Activated T-helper 2 cell treated with anti-CD3 and anti-CD28 coated beads, Interferon-gamma antibody, Interleukin-2, Interleukin-4, amounts not matched to agents 10 μg/mL and 5 μg/mL and 100 μg/mL, durations not matched to agents 14 hours and 24 hours and 36 hours (primary cell): ENCODE measurements at regions not wholly inside any gene's neighbourhood (a gene's known extent, or its start where the extent isn't known, plus 50 kb on each side); places are given as distances from the start of the nearest gene placed in this dataset.

Source experiments
- DNase-seq: peaks from one replicate; pipeline ENCODE4 v3.0.0; 2021; ENCODE audit warnings: low spot score
- H3K27ac Mint-ChIP-seq: one replicate; pipeline ENCODE4 v1.8.0; 2021; ENCODE audit warnings: mixed read lengths
- H3K27me3 Mint-ChIP-seq: one replicate; pipeline ENCODE4 v1.8.0; 2021; ENCODE audit warnings: low read depth, mixed read lengths
- H3K36me3 Mint-ChIP-seq: one replicate; pipeline ENCODE4 v1.8.0; 2021; ENCODE audit warnings: low read depth, mixed read lengths
- H3K4me1 Mint-ChIP-seq: one replicate; pipeline ENCODE4 v1.8.0; 2021; ENCODE audit warnings: low read depth, mixed read lengths
- H3K4me3 Mint-ChIP-seq: one replicate; pipeline ENCODE4 v1.8.0; 2021; ENCODE audit warnings: low read depth, mild to moderate bottlenecking, moderate library complexity, mixed read lengths
- H3K9me3 Mint-ChIP-seq: one replicate; pipeline ENCODE4 v1.8.0; 2021; ENCODE audit warnings: mixed read lengths
- intact Hi-C: fragments of 100-400 bp; cut with micrococcal nuclease; formaldehyde crosslinking; loops from one replicate; pipeline ENCODE4 v1.15.1; 2023

DNA sequence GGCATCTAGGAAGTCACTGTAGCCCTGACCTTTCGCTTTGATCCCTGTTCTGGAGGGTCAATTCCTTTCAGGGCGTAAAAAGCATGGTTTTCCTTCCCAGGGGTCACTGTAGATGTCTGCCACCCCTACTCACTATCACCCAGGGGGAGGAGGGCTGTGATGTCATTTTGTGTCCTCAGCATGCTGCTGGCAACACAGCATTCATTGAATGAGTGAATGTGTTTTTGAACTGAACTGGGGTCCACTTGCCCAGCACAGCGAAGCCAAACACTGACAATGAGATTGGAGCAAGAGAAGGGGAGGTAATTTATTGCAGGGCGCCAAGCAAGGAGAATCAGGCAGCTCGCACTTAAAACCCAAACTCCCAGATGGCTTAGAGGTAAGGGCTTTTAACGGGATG is 78.2 kb upstream of the PGBD5 start:
- no peaks in the 10 kb centered on the region for H3K4me1 Mint-ChIP-seq
- no peak for DNase-seq
- intact Hi-C loops = no loop called here
- no peaks in the 10 kb centered on the region for H3K36me3 Mint-ChIP-seq
- peaks cover 2% of the 10 kb centered on the region for H3K27me3 Mint-ChIP-seq
- no peak overlapping the region for H3K4me3 Mint-ChIP-seq
- no peaks in the 10 kb centered on the region for H3K9me3 Mint-ChIP-seq
- no peak overlapping the region for H3K27ac Mint-ChIP-seq

DNA sequence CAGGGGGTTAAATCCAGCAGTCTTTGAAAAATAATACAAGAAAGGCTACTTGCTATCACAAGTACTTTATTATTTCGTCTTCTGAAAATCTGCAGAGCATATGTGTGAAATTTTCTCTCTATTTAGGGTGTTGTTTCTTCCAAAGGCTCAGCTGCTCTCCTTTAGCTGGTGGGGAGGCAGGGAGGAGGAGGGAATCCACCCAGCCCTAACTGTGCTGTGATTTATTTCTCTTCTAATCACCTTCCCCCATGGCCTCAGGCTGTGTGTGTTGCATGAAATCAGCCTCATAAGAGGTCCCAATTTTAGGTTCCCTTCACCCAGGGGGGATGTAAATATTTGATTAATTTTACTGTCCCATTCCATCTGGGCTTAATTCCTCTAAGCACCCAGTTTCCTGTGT is 77.6 kb upstream of the PGBD5 start:
- H3K4me1 Mint-ChIP-seq = no peaks in the 10 kb centered on the region

DNA sequence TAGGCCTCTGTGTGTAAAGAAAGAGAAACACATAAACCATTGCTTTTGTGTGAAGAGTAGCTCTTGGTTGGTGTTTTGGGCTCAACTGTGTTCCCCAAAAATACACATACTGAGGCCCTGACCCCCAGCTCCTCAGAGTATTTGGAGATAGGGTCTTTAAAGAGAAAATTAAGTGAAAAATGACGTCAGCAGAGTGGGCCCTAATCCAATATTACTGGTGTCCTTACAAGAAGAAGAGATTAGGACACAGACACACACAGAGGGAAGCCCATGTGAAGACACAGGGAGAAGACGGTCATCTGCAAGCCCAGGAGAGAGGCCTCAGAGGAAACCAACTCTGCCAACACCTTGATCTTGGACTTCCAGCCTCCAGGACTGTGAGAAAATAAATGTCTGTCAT is 76.9 kb upstream of the PGBD5 start:
- H3K4me3 Mint-ChIP-seq = no peak overlapping the region
- no peaks in the 10 kb centered on the region for H3K27me3 Mint-ChIP-seq
- no peaks in the 10 kb centered on the region for H3K9me3 Mint-ChIP-seq
- DNase-seq = no peak
- H3K4me1 Mint-ChIP-seq = no peaks in the 10 kb centered on the region
- intact Hi-C loops = no loop called here
- no peaks in the 10 kb centered on the region for H3K36me3 Mint-ChIP-seq
- no peak overlapping the region for H3K27ac Mint-ChIP-seq

More for the DNA sequence above, 77.6 kb upstream of the PGBD5 start:
- Mint-ChIP-seq H3K27me3 (no peaks in the 10 kb centered on the region), H3K36me3 (no peaks in the 10 kb centered on the region), H3K27ac (no peak overlapping the region), H3K9me3 (no peaks in the 10 kb centered on the region), H3K4me3 (no peak overlapping the region)
- intact Hi-C loops = no loop called here
- no peak for DNase-seq

DNA sequence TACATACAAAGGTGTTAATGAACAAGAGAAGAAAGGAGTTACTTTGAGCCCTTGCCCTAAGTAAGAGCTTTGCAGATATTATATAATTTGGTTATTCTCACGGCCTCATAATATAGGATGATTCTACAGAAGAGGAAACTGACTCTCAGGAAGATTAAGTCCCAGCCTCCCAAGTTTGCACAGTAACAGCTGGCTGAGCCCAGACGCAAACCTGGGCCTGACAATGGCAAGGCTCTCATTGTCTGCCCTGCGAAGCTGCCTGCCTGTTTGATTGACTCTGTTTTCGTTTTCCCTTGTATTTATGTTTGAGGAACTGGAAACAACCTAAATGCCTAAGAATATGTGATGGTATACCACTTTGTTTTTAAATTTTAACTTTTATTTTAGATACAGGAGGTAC is 76.2 kb upstream of the PGBD5 start:
- Mint-ChIP-seq H3K4me3 (no peak overlapping the region), H3K27me3 (no peaks in the 10 kb centered on the region), H3K4me1 (no peaks in the 10 kb centered on the region), H3K36me3 (no peaks in the 10 kb centered on the region), H3K27ac (no peak overlapping the region), H3K9me3 (no peaks in the 10 kb centered on the region)
- intact Hi-C loops = no loop called here
- DNase-seq = no peak

DNA sequence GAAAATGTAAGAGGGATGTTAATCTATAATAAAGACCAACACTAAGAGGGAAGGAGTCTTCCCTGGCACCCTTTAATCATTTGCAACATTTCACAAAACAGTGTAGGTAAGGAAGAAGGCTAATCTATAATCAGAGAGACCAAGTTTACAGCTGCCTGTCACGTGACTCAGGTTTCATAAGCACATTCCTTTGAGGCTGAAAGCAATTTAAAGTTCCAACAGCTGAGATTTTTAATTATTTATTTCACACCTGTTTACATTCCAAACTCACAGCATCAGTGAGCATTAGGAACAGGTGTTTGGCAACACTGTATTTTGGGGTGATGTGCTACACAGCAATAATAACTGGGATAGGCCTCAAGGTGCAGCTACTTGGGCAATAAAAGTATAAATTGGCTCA is 75.7 kb upstream of the PGBD5 start:
- intact Hi-C loops = no loop called here
- H3K4me3 Mint-ChIP-seq = no peak overlapping the region
- no peaks in the 10 kb centered on the region for H3K27me3 Mint-ChIP-seq
- H3K9me3 Mint-ChIP-seq = no peaks in the 10 kb centered on the region
- DNase-seq = no peak
- H3K27ac Mint-ChIP-seq = no peak overlapping the region
- H3K36me3 Mint-ChIP-seq = no peaks in the 10 kb centered on the region
- H3K4me1 Mint-ChIP-seq = no peaks in the 10 kb centered on the region

DNA sequence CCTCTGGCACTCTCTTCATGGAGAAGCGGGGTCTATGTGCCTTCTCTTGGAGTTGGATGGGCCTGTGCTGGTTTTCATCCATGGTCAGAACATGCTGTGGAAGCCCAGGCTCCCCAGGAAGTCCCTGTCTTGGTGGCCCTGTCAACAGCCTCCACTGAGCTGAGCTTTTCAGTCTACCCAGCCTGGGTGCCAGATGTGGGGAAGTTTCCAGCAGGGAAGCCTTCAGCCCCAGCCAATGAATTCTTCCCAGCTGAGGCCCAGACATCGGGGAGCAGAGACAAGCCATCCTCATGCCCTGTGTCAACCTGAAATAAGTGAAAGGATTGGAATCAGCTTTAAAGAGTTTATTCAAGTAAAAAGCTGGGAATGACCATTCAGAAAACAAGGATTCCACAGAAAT is 75.1 kb upstream of the PGBD5 start:
- Mint-ChIP-seq H3K27me3 (no peaks in the 10 kb centered on the region), H3K36me3 (no peaks in the 10 kb centered on the region), H3K4me3 (no peak overlapping the region), H3K4me1 (no peaks in the 10 kb centered on the region), H3K9me3 (no peaks in the 10 kb centered on the region), H3K27ac (no peak overlapping the region)
- no peak for DNase-seq
- intact Hi-C loops = no loop called here

DNA sequence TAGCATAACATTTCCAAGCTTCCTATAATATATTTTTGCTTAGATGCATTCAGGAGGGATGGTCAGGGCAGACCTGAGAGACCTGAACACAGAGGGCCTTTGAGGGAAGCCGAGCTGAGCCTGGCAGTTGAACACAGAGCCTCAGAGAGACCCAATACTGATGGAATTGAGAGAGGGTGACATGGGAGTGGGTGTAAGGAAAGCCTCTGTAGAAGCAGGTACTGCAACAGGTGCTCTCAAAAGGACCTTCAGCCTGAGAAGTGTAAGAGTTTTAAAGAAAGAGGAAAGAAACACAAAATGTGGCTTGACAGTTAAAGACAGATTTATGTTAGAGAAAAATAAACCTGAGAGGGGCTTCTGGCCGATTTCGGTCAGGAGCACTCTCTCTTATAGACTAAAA is 73.9 kb upstream of the PGBD5 start:
- Mint-ChIP-seq H3K36me3 (no peaks in the 10 kb centered on the region), H3K27me3 (no peaks in the 10 kb centered on the region), H3K9me3 (no peaks in the 10 kb centered on the region), H3K27ac (no peak overlapping the region), H3K4me3 (no peak overlapping the region), H3K4me1 (no peaks in the 10 kb centered on the region)
- no peak for DNase-seq
- intact Hi-C loops = no loop called here

DNA sequence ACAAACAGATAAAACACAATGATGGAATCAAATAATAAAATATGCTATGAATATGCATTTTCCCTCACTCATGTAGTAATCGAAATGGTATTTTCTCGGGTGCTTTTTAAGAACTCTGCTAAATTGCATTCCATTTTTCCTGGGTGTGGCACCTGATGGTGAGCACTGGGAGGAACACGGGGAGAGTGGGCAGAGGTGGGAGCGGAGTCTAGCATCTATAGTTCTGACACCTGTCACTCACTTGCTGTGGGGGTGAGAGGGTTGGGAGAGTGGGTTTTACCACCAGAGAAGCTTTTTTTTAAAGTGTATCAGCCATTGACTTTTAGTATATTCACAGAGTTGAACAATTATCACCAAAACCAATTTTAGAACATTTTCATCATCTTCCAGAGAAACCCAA is 73.4 kb upstream of the PGBD5 start:
- H3K36me3 Mint-ChIP-seq = no peaks in the 10 kb centered on the region
- peaks cover 3% of the 10 kb centered on the region for H3K27me3 Mint-ChIP-seq
- no peak overlapping the region for H3K4me3 Mint-ChIP-seq
- no peaks in the 10 kb centered on the region for H3K4me1 Mint-ChIP-seq
- H3K27ac Mint-ChIP-seq = no peak overlapping the region
- DNase-seq = no peak
- intact Hi-C loops = no loop called here
- H3K9me3 Mint-ChIP-seq = no peaks in the 10 kb centered on the region

DNA sequence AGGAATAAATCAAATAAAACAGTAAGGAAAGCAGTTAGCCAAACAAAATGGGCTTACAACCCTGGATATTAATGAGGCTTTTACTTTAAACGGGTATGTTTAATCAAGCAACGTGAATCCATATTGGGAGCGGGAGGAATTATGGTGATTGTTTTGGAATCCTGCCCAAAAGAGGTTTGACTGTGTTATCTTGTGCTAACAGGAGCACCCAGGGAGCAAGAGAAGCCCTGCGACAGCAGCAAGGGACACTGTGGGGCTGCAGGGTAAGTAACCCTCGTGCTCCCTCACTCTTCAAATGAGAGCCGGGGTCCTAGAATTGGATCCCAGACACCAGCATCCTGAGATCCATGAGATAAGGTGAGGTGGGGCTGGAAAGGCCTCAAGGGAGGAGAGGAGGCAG is 72.6 kb upstream of the PGBD5 start:
- intact Hi-C loops = no loop called here
- no peaks in the 10 kb centered on the region for H3K36me3 Mint-ChIP-seq
- no peaks in the 10 kb centered on the region for H3K4me1 Mint-ChIP-seq
- no peak overlapping the region for H3K27ac Mint-ChIP-seq
- H3K27me3 Mint-ChIP-seq = peaks cover 6% of the 10 kb centered on the region
- no peaks in the 10 kb centered on the region for H3K9me3 Mint-ChIP-seq
- DNase-seq = no peak
- no peak overlapping the region for H3K4me3 Mint-ChIP-seq

DNA sequence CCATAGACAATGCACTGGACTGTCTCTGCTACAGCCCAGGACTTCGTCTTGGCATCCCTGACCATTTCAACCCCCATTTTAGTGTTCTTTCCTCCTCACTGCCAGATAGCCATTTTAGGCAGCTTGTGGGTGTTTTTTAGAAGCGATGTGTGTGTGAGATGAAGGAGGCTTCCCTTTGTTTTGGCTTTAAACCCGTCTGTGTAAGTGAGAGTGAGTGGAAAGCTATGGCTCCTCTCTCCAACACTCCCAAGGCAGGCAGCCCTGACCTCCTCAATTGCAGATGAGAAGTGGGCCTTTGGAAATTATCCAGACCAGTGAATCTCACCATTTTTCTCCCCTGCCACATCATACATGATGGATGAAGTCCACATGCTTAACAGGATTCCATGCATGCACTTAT is 70.3 kb upstream of the PGBD5 start:
- Mint-ChIP-seq H3K4me3 (no peak overlapping the region), H3K27me3 (peaks cover 10% of the 10 kb centered on the region), H3K27ac (no peak overlapping the region), H3K9me3 (no peaks in the 10 kb centered on the region), H3K36me3 (no peaks in the 10 kb centered on the region), H3K4me1 (no peaks in the 10 kb centered on the region)
- intact Hi-C loops = no loop called here
- no peak for DNase-seq

DNA sequence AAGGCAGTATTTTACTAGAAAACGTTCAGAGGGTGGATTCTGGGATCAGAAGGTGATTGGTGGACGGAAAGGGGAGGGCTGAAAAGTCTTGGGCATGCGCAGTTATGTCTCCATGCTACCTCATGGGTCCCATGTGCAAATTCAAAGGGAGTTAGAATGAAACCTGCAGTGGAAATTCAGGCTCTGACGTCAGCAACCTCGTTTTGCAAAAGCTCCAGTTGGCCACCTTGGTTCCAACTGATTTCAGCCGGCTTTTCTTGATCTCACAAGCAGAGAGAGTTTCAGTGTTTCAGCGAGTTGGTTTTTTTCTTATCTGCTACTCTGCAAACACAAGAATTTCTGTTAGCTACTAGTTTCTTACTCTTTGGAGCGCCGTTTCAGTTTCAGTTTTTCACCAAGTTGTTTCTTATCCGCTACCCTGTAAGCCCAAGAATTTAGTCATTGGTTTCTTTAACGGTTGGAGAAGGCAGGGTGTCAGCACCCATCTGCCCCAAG is 69.8 kb upstream of the PGBD5 start:
- Mint-ChIP-seq H3K27ac (no peak overlapping the region), H3K27me3 (peaks cover 10% of the 10 kb centered on the region), H3K4me1 (no peaks in the 10 kb centered on the region), H3K36me3 (no peaks in the 10 kb centered on the region), H3K4me3 (no peak overlapping the region), H3K9me3 (no peaks in the 10 kb centered on the region)
- intact Hi-C loops = no loop called here
- DNase-seq = no peak

DNA sequence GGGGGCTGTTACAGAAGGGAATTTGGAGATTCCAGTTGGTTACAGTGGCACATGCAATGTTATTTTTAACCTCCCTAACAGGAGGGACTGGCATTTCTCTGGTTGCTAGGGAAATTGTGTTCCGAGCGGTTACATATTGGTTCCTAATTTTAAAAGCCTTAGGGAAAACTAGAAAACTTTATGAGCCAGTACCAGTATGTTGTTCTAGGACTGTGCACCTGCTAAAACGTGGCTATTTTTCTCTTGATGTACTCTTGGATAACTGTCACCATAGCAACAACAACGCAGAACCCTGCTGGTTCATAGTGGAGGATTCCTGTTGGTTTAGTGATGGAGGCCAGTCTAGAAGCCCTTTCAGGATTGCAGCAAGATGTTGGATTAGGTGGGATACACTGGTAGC is 68.9 kb upstream of the PGBD5 start:
- no peaks in the 10 kb centered on the region for H3K9me3 Mint-ChIP-seq
- no peaks in the 10 kb centered on the region for H3K4me1 Mint-ChIP-seq
- H3K27ac Mint-ChIP-seq = no peak overlapping the region

DNA sequence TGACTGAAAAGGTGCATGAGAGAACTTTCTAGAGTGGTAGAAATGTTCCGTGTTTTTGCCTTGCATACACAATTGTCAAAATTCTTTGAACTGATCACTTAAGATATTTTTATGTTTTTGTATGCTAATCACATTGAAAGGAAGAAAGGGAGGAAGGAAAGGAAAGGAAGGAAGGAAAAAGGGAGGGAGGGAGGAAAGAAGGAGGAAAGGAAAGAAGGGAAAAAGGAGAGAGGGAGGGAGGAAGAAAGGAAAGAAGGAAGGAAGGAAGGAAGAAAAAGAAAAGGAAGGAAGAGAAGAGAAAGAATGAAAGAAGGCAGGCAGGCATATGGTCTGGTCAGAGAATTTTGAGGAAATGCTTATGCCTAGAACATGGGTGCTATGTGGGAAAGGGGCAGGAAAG is 68.4 kb upstream of the PGBD5 start:
- intact Hi-C loops = no loop called here
- Mint-ChIP-seq H3K4me1 (no peaks in the 10 kb centered on the region), H3K27me3 (peaks cover 10% of the 10 kb centered on the region), H3K27ac (no peak overlapping the region), H3K4me3 (no peak overlapping the region), H3K36me3 (no peaks in the 10 kb centered on the region), H3K9me3 (no peaks in the 10 kb centered on the region)
- DNase-seq = no peak

More for the DNA sequence above, 68.9 kb upstream of the PGBD5 start:
- H3K36me3 Mint-ChIP-seq = no peaks in the 10 kb centered on the region
- DNase-seq = no peak
- intact Hi-C loops = no loop called here
- no peak overlapping the region for H3K4me3 Mint-ChIP-seq
- peaks cover 10% of the 10 kb centered on the region for H3K27me3 Mint-ChIP-seq

DNA sequence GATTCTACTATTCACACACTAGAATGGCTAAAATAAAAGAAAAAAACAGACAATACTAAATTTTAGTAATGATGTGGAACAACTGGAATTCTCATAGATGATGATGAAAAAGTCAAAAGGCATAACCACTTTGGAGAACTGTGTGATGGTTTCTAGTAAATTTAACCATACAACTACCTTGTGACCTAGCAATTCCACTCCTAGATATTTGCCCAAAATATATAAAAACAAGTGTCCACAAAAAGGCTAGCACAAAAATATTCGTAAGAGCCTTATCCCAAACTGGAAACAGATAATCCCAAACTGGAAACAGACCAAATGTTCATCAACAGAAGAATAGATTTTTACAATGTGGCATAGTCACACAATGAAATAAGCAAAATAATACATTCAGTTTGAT is 67.9 kb upstream of the PGBD5 start:
- H3K4me3 Mint-ChIP-seq = no peak overlapping the region
- no peak for DNase-seq
- no peaks in the 10 kb centered on the region for H3K36me3 Mint-ChIP-seq
- no peaks in the 10 kb centered on the region for H3K9me3 Mint-ChIP-seq
- H3K27ac Mint-ChIP-seq = no peak overlapping the region
- no peaks in the 10 kb centered on the region for H3K4me1 Mint-ChIP-seq
- intact Hi-C loops = no loop called here
- H3K27me3 Mint-ChIP-seq = peaks cover 10% of the 10 kb centered on the region
